ENCODE measurements at regions not wholly inside any gene's neighbourhood (a gene's known extent, or its start where the extent isn't known, plus 50 kb on each side); places are given as distances from the start of the nearest gene placed in this dataset.
A peak's percentile ranks its signal among the peaks of the same experiment; 100 is the strongest.

- H3K9me3 ChIP-seq (ENCODE audit: control insufficient read depth, low read length, poor library complexity, severe bottlenecking): no peaks in the 10 kb centered on the region
- Mint-ChIP-seq H3K4me1 (no peaks in the 10 kb centered on the region), H3K36me3 (ENCODE audit: low read depth) (no peaks in the 10 kb centered on the region), H3K27ac (no peak overlapping the region), H3K27me3 (no peaks in the 10 kb centered on the region), H3K4me3 (no peak overlapping the region)
- no peak for DNase-seq
- ATAC-seq: no peak
Observed at GRCh38 chr21:28749536-28749935, 243.1 kb downstream of the LTN1 start.

- DNase-seq (no peak), ATAC-seq (no peak)
- Mint-ChIP-seq H3K36me3 (ENCODE audit: low read depth) (peaks cover 3% of the 10 kb centered on the region), H3K27ac (no peak overlapping the region), H3K4me3 (no peak overlapping the region), H3K27me3 (peaks cover 7% of the 10 kb centered on the region), H3K4me1 (no peaks in the 10 kb centered on the region)
- no peaks in the 10 kb centered on the region for H3K9me3 ChIP-seq (ENCODE audit: control insufficient read depth, low read length, poor library complexity, severe bottlenecking)
Observed at GRCh38 chr21:28747464-28747863, 245.2 kb downstream of the LTN1 start.

GRCh38 chr21:28746166-28746565, 246.5 kb downstream of the LTN1 start:
- no peak overlapping the region for H3K27ac Mint-ChIP-seq
- peaks cover 3% of the 10 kb centered on the region for H3K36me3 Mint-ChIP-seq (ENCODE audit: low read depth)
- peaks cover 7% of the 10 kb centered on the region for H3K27me3 Mint-ChIP-seq
- H3K9me3 ChIP-seq (ENCODE audit: control insufficient read depth, low read length, poor library complexity, severe bottlenecking): no peaks in the 10 kb centered on the region
- H3K4me3 Mint-ChIP-seq: no peak overlapping the region
- peaks cover 2% of the 10 kb centered on the region for H3K4me1 Mint-ChIP-seq
- ATAC-seq: no peak
- no peak for DNase-seq

- DNase-seq: peak; percentile 36 to 55 (median 43)
- H3K9me3 ChIP-seq (ENCODE audit: control insufficient read depth, low read length, poor library complexity, severe bottlenecking): no peaks in the 10 kb centered on the region
- Mint-ChIP-seq H3K36me3 (ENCODE audit: low read depth) (peaks cover 3% of the 10 kb centered on the region), H3K4me1 (peaks cover 2% of the 10 kb centered on the region), H3K27ac (no peak overlapping the region), H3K27me3 (peaks cover 7% of the 10 kb centered on the region), H3K4me3 (no peak overlapping the region)
- peak; percentile 90 for ATAC-seq
Observed at GRCh38 chr21:28745131-28746016, 247.3 kb downstream of the LTN1 start.

- no peak for DNase-seq
- H3K27ac Mint-ChIP-seq: no peak overlapping the region
- no peak overlapping the region for H3K4me3 Mint-ChIP-seq
Observed at GRCh38 chr21:28743723-28744122, 249.0 kb downstream of the LTN1 start.

GRCh38 chr21:28742527-28742926, 250.2 kb downstream of the LTN1 start:
- no peaks in the 10 kb centered on the region for H3K9me3 ChIP-seq (ENCODE audit: control insufficient read depth, low read length, poor library complexity, severe bottlenecking)
- Mint-ChIP-seq H3K27ac (no peak overlapping the region), H3K4me3 (no peak overlapping the region), H3K36me3 (ENCODE audit: low read depth) (peaks cover 3% of the 10 kb centered on the region), H3K27me3 (peaks cover 7% of the 10 kb centered on the region), H3K4me1 (peaks cover 8% of the 10 kb centered on the region)
- DNase-seq (no peak), ATAC-seq (no peak)

More at GRCh38 chr21:28743723-28744122, 249.0 kb downstream of the LTN1 start:
- H3K4me1 Mint-ChIP-seq: peaks cover 6% of the 10 kb centered on the region
- no peak for ATAC-seq
- peaks cover 7% of the 10 kb centered on the region for H3K27me3 Mint-ChIP-seq
- peaks cover 3% of the 10 kb centered on the region for H3K36me3 Mint-ChIP-seq (ENCODE audit: low read depth)
- H3K9me3 ChIP-seq (ENCODE audit: control insufficient read depth, low read length, poor library complexity, severe bottlenecking): no peaks in the 10 kb centered on the region

GRCh38 chr21:28740125-28740524, 252.6 kb downstream of the LTN1 start:
- no peak for ATAC-seq
- DNase-seq: no peak
- Mint-ChIP-seq H3K27me3 (peaks cover 7% of the 10 kb centered on the region), H3K27ac (no peak overlapping the region), H3K36me3 (ENCODE audit: low read depth) (peaks cover 3% of the 10 kb centered on the region), H3K4me3 (no peak overlapping the region), H3K4me1 (peaks cover 8% of the 10 kb centered on the region)
- H3K9me3 ChIP-seq (ENCODE audit: control insufficient read depth, low read length, poor library complexity, severe bottlenecking): no peaks in the 10 kb centered on the region

GRCh38 chr21:28738882-28739281, 253.8 kb downstream of the LTN1 start:
- Mint-ChIP-seq H3K27ac (peak overlapping the region; percentile 63), H3K4me1 (peaks cover 8% of the 10 kb centered on the region), H3K4me3 (peak overlapping the region; percentile 50), H3K36me3 (ENCODE audit: low read depth) (peaks cover 3% of the 10 kb centered on the region), H3K27me3 (peaks cover 7% of the 10 kb centered on the region)
- DNase-seq (no peak), ATAC-seq (no peak)
- no peaks in the 10 kb centered on the region for H3K9me3 ChIP-seq (ENCODE audit: control insufficient read depth, low read length, poor library complexity, severe bottlenecking)

GRCh38 chr21:28738420-28738704, 254.3 kb downstream of the LTN1 start:
- H3K27ac Mint-ChIP-seq: peak overlapping the region; percentile 63
- H3K4me3 Mint-ChIP-seq: no peak overlapping the region
- H3K4me1 Mint-ChIP-seq: peaks cover 8% of the 10 kb centered on the region

GRCh38 chr21:28737674-28738419, 254.8 kb downstream of the LTN1 start:
- Mint-ChIP-seq H3K4me3 (no peak overlapping the region), H3K4me1 (peaks cover 8% of the 10 kb centered on the region), H3K27ac (peak overlapping the region; percentile 63), H3K27me3 (peaks cover 1% of the 10 kb centered on the region), H3K36me3 (ENCODE audit: low read depth) (no peaks in the 10 kb centered on the region)
- no peaks in the 10 kb centered on the region for H3K9me3 ChIP-seq (ENCODE audit: control insufficient read depth, low read length, poor library complexity, severe bottlenecking)
- DNase-seq (no peak), ATAC-seq (no peak)

More at GRCh38 chr21:28738420-28738704, 254.3 kb downstream of the LTN1 start:
- DNase-seq: no peak
- ATAC-seq: no peak
- Mint-ChIP-seq H3K36me3 (ENCODE audit: low read depth) (peaks cover 2% of the 10 kb centered on the region), H3K27me3 (peaks cover 6% of the 10 kb centered on the region)
- no peaks in the 10 kb centered on the region for H3K9me3 ChIP-seq (ENCODE audit: control insufficient read depth, low read length, poor library complexity, severe bottlenecking)

- DNase-seq: no peak
- no peak overlapping the region for H3K4me3 Mint-ChIP-seq
- no peak overlapping the region for H3K27ac Mint-ChIP-seq
- H3K4me1 Mint-ChIP-seq: peaks cover 6% of the 10 kb centered on the region
- no peaks in the 10 kb centered on the region for H3K27me3 Mint-ChIP-seq
- no peaks in the 10 kb centered on the region for H3K9me3 ChIP-seq (ENCODE audit: control insufficient read depth, low read length, poor library complexity, severe bottlenecking)
- no peak for ATAC-seq
- H3K36me3 Mint-ChIP-seq (ENCODE audit: low read depth): no peaks in the 10 kb centered on the region
Observed at GRCh38 chr21:28734522-28735175, 258.0 kb downstream of the LTN1 start.

- Mint-ChIP-seq H3K36me3 (ENCODE audit: low read depth) (no peaks in the 10 kb centered on the region), H3K27ac (no peak overlapping the region), H3K4me1 (no peaks in the 10 kb centered on the region), H3K4me3 (no peak overlapping the region), H3K27me3 (no peaks in the 10 kb centered on the region)
- no peaks in the 10 kb centered on the region for H3K9me3 ChIP-seq (ENCODE audit: control insufficient read depth, low read length, poor library complexity, severe bottlenecking)
- ATAC-seq (no peak), DNase-seq (no peak)
Observed at GRCh38 chr21:28731700-28732321, 260.9 kb downstream of the LTN1 start.

GRCh38 chr21:28729887-28730286, 262.8 kb downstream of the LTN1 start:
- no peak overlapping the region for H3K4me3 Mint-ChIP-seq
- no peaks in the 10 kb centered on the region for H3K36me3 Mint-ChIP-seq (ENCODE audit: low read depth)
- H3K4me1 Mint-ChIP-seq: no peaks in the 10 kb centered on the region
- H3K27me3 Mint-ChIP-seq: no peaks in the 10 kb centered on the region
- no peak for ATAC-seq
- DNase-seq: no peak
- no peaks in the 10 kb centered on the region for H3K9me3 ChIP-seq (ENCODE audit: control insufficient read depth, low read length, poor library complexity, severe bottlenecking)
- no peak overlapping the region for H3K27ac Mint-ChIP-seq
